Gastrocnemius medialis (tissue), 4 donors: ENCODE measurements at regions not wholly inside any gene's neighbourhood (a gene's known extent, or its start where the extent isn't known, plus 50 kb on each side); places are given as distances from the start of the nearest gene placed in this dataset.

ENCODE experiments used
- ATAC-seq, 2 donors: fragments of 150-250 bp; one replicate each; pipeline ENCODE4 v1.9.1; 2016
- DNase-seq, 2 donors: peaks; one replicate each; pipeline ENCODE4 v3.0.0-alpha.2; 2019
- H3K27ac ChIP-seq, 4 donors: fragments of 200-600 bp; sonication (generic); 1 replicate in 1 of 4; 2 replicates in 3 of 4; pipeline ENCODE4 v1.5.1; 2016 to 2018; ENCODE audit warnings: mild to moderate bottlenecking in 2 of 4, moderate library complexity in 1 of 4
- H3K27me3 ChIP-seq, 3 donors: fragments of 200-600 bp; sonication (generic) in 2 of 3; 1 replicate in 1 of 3; 2 replicates in 2 of 3; pipeline versions ENCODE4 v1.5.1 to v1.6.0; 2016 to 2019; ENCODE audit warnings: mild to moderate bottlenecking in 1 of 3, moderate library complexity in 1 of 3
- H3K36me3 ChIP-seq, 2 donors: fragments of 200-600 bp; sonication (generic) in 1 of 2; one replicate each; pipeline ENCODE4 v1.5.1; 2017 to 2018
- H3K4me1 ChIP-seq, 2 donors: fragments of 200-600 bp; sonication (generic) in 1 of 2; one replicate each; pipeline ENCODE4 v1.5.1; 2016 to 2017; ENCODE audit warnings: mild to moderate bottlenecking in 2 of 2
- H3K4me3 ChIP-seq, 4 donors: fragments of 200-600 bp; sonication (generic) in 3 of 4; 1 replicate in 1 of 4; 2 replicates in 3 of 4; pipeline ENCODE4 v1.5.1; 2016 to 2019; ENCODE audit warnings: mild to moderate bottlenecking in 2 of 4
- H3K9me3 ChIP-seq, 3 donors: fragments of 200-600 bp; sonication (generic) in 2 of 3; 1 replicate in 1 of 3; 2 replicates in 2 of 3; pipeline ENCODE4 v1.5.1; 2016 to 2019
- CTCF ChIP-seq, 5 experiments: fragments of 450-650 bp in 3 of 5; fragments of 200-600 bp in 2 of 5; sonication (generic) in 2 of 5; IDR thresholded peaks in 4 of 5; conservative IDR thresholded peaks in 1 of 5; 1 replicate in 4 of 5; 2 replicates in 1 of 5; pipeline ENCODE4 v1.5.1; 2016 to 2019; ENCODE audit warnings: antibody characterized with exemption in 5 of 5, mild to moderate bottlenecking in 3 of 5, moderate library complexity in 3 of 5
- POLR2A ChIP-seq, 2 donors: fragments of 450-650 bp; IDR thresholded peaks; one replicate each; pipeline ENCODE4 v1.6.1; 2017; ENCODE audit warnings: antibody characterized with exemption in 2 of 2, mild to moderate bottlenecking in 2 of 2, moderate library complexity in 2 of 2
- in situ Hi-C, 4 donors: fragments of 200-750 bp; cut with MboI; loops; one replicate each; pipeline versions ENCODE4 v1.15.0 to v1.8.0; 2017; ENCODE audit warnings: low sequenced_read_pairs in 4 of 4
- intact Hi-C: fragments of 100-400 bp; cut with DNase I; formaldehyde crosslinking; loops from one replicate; pipeline ENCODE4 v1.15.1; 2023; ENCODE audit warnings: low total_unique reads

GRCh38 chr4:37771771-37772170 lies 54.7 kb upstream of the PGM2 start:
- Histone ChIP-seq H3K27me3 (no peaks in the 10 kb centered on the region), H3K9me3 (no peaks in the 10 kb centered on the region), H3K27ac (no peak overlapping the region), H3K4me1 (no peaks in the 10 kb centered on the region), H3K36me3 (no peaks in the 10 kb centered on the region), H3K4me3 (no peak overlapping the region)
- DNase-seq: no peak
- in situ Hi-C loops: no loop called here
- ATAC-seq: no peak
- intact Hi-C loops: no loop called here
- TF ChIP-seq CTCF (IDR thresholded peaks at IDR 0.05 in 4 of 5, conservative IDR thresholded peaks at IDR 0.05 in 1 of 5) (no peak), POLR2A (IDR thresholded peaks at IDR 0.05) (no peak)

- H3K9me3 ChIP-seq: no peaks in the 10 kb centered on the region
- TF ChIP-seq POLR2A (IDR thresholded peaks at IDR 0.05): no peak
- TF ChIP-seq CTCF (IDR thresholded peaks at IDR 0.05 in 4 of 5, conservative IDR thresholded peaks at IDR 0.05 in 1 of 5): no peak
- intact Hi-C loops: no loop called here
Measured at GRCh38 chr4:37770016-37770415, 56.5 kb upstream of the PGM2 start.

GRCh38 chr4:37769391-37769989 lies 57.0 kb upstream of the PGM2 start:
- Histone ChIP-seq H3K4me1 (no peaks in the 10 kb centered on the region), H3K9me3 (no peaks in the 10 kb centered on the region), H3K27me3 (no peaks in the 10 kb centered on the region), H3K4me3 (no peak overlapping the region), H3K27ac (no peak overlapping the region), H3K36me3 (no peaks in the 10 kb centered on the region)
- in situ Hi-C loops (no loop called here), intact Hi-C loops (no loop called here)
- TF ChIP-seq POLR2A (IDR thresholded peaks at IDR 0.05) (no peak), CTCF (IDR thresholded peaks at IDR 0.05 in 4 of 5, conservative IDR thresholded peaks at IDR 0.05 in 1 of 5) (no peak)
- no peak for DNase-seq
- ATAC-seq: no peak

More at GRCh38 chr4:37770016-37770415, 56.5 kb upstream of the PGM2 start:
- Histone ChIP-seq H3K27ac (no peak overlapping the region), H3K27me3 (no peaks in the 10 kb centered on the region), H3K4me3 (no peak overlapping the region), H3K4me1 (no peaks in the 10 kb centered on the region), H3K36me3 (no peaks in the 10 kb centered on the region)
- DNase-seq: no peak
- ATAC-seq: no peak
- in situ Hi-C loops: no loop called here

- ATAC-seq (peak in 1 of 2 donors; percentile 19), DNase-seq (peak; percentile 18 to 47)
- Histone ChIP-seq H3K4me3 (no peak overlapping the region), H3K4me1 (no peaks in the 10 kb centered on the region), H3K27ac (no peak overlapping the region), H3K27me3 (no peaks in the 10 kb centered on the region), H3K9me3 (no peaks in the 10 kb centered on the region), H3K36me3 (no peaks in the 10 kb centered on the region)
- intact Hi-C loops: no loop called here
- in situ Hi-C loops: no loop called here
- TF ChIP-seq CTCF (IDR thresholded peaks at IDR 0.05 in 4 of 5, conservative IDR thresholded peaks at IDR 0.05 in 1 of 5) (no peak), POLR2A (IDR thresholded peaks at IDR 0.05) (no peak)
Measured at GRCh38 chr4:37767546-37767945, 58.9 kb upstream of the PGM2 start.

- H3K4me3 ChIP-seq: no peak overlapping the region
- H3K36me3 ChIP-seq: no peaks in the 10 kb centered on the region
- no peaks in the 10 kb centered on the region for H3K9me3 ChIP-seq
- no peaks in the 10 kb centered on the region for H3K4me1 ChIP-seq
- DNase-seq (no peak), ATAC-seq (no peak)
- TF ChIP-seq CTCF (IDR thresholded peaks at IDR 0.05 in 4 of 5, conservative IDR thresholded peaks at IDR 0.05 in 1 of 5) (no peak), POLR2A (IDR thresholded peaks at IDR 0.05) (no peak)
- no peaks in the 10 kb centered on the region for H3K27me3 ChIP-seq
- in situ Hi-C loops (no loop called here), intact Hi-C loops (no loop called here)
- H3K27ac ChIP-seq: no peak overlapping the region
Measured at GRCh38 chr4:37767019-37767418, 59.5 kb upstream of the PGM2 start.
